ENCODE measurements at regions not wholly inside any gene's neighbourhood (a gene's known extent, or its start where the extent isn't known, plus 50 kb on each side); places are given as distances from the start of the nearest gene placed in this dataset.

GRCh38 chr12:126361804-126362203, 1296.6 kb downstream of the AACS start:
- no peak overlapping the region for H3K27ac Mint-ChIP-seq
- H3K9me3 ChIP-seq (ENCODE audit: low read depth): no peaks in the 10 kb centered on the region
- no peak overlapping the region for H2AFZ ChIP-seq (replicated peaks)
- TF ChIP-seq CTCF (IDR thresholded peaks at IDR 0.05) (no peak), EZH2 (IDR thresholded peaks at IDR 0.05) (no peak), EZH2phosphoT487 (IDR thresholded peaks at IDR 0.05) (no peak)
- peaks cover 3% of the 10 kb centered on the region for H3K4me1 Mint-ChIP-seq
- no peaks in the 10 kb centered on the region for H3K36me3 Mint-ChIP-seq
- H3F3A ChIP-seq (ENCODE audit: low read depth): no peaks in the 10 kb centered on the region
- H4K20me1 ChIP-seq (ENCODE audit: low read depth): no peaks in the 10 kb centered on the region
- DNase-seq (ENCODE audit: low spot score): no peak
- no peaks in the 10 kb centered on the region for H3K27me3 Mint-ChIP-seq (ENCODE audit: insufficient read depth, low read depth)
- H3K79me2 ChIP-seq (ENCODE audit: low read depth): no peaks in the 10 kb centered on the region
- no peak overlapping the region for H3K4me3 Mint-ChIP-seq
- no peaks in the 10 kb centered on the region for H3K27me3 ChIP-seq
- H3K36me3 ChIP-seq: no peaks in the 10 kb centered on the region
- peaks cover 2% of the 10 kb centered on the region for H3K9me3 Mint-ChIP-seq
- no peak overlapping the region for H3K4me2 ChIP-seq
- no peaks in the 10 kb centered on the region for H3K4me1 ChIP-seq
- H3K9ac ChIP-seq: no peak overlapping the region
- no peak overlapping the region for H3K27ac ChIP-seq
- H3K4me3 ChIP-seq: no peak overlapping the region

GRCh38 chr12:126362493-126362892, 1297.3 kb downstream of the AACS start:
- H3K4me1 ChIP-seq: no peaks in the 10 kb centered on the region
- no peaks in the 10 kb centered on the region for H3F3A ChIP-seq (ENCODE audit: low read depth)
- no peak overlapping the region for H3K4me2 ChIP-seq
- Mint-ChIP-seq H3K27me3 (ENCODE audit: insufficient read depth, low read depth) (peaks cover 2% of the 10 kb centered on the region), H3K27ac (no peak overlapping the region), H3K4me1 (peaks cover 3% of the 10 kb centered on the region), H3K4me3 (no peak overlapping the region), H3K9me3 (peaks cover 2% of the 10 kb centered on the region), H3K36me3 (no peaks in the 10 kb centered on the region)
- DNase-seq (ENCODE audit: low spot score): no peak
- no peak overlapping the region for H3K27ac ChIP-seq
- H3K4me3 ChIP-seq: no peak overlapping the region
- no peak overlapping the region for H3K9ac ChIP-seq
- no peaks in the 10 kb centered on the region for H3K36me3 ChIP-seq
- H3K9me3 ChIP-seq (ENCODE audit: low read depth): no peaks in the 10 kb centered on the region
- H4K20me1 ChIP-seq (ENCODE audit: low read depth): no peaks in the 10 kb centered on the region
- H2AFZ ChIP-seq (replicated peaks): no peak overlapping the region
- H3K27me3 ChIP-seq: no peaks in the 10 kb centered on the region
- H3K79me2 ChIP-seq (ENCODE audit: low read depth): no peaks in the 10 kb centered on the region
- TF ChIP-seq EZH2phosphoT487 (IDR thresholded peaks at IDR 0.05) (no peak), EZH2 (IDR thresholded peaks at IDR 0.05) (no peak), CTCF (IDR thresholded peaks at IDR 0.05) (no peak)

- Histone ChIP-seq H3K79me2 (ENCODE audit: low read depth) (no peaks in the 10 kb centered on the region), H3K27ac (no peak overlapping the region), H3K4me2 (no peak overlapping the region), H3K27me3 (no peaks in the 10 kb centered on the region), H3F3A (ENCODE audit: low read depth) (no peaks in the 10 kb centered on the region), H3K4me1 (no peaks in the 10 kb centered on the region), H2AFZ (replicated peaks) (peak overlapping the region; percentile 26), H3K36me3 (no peaks in the 10 kb centered on the region), H3K9ac (no peak overlapping the region), H3K4me3 (no peak overlapping the region), H3K9me3 (ENCODE audit: low read depth) (no peaks in the 10 kb centered on the region), H4K20me1 (ENCODE audit: low read depth) (no peaks in the 10 kb centered on the region)
- Mint-ChIP-seq H3K4me1 (peaks cover 3% of the 10 kb centered on the region), H3K27ac (no peak overlapping the region), H3K36me3 (no peaks in the 10 kb centered on the region), H3K4me3 (no peak overlapping the region), H3K9me3 (peaks cover 2% of the 10 kb centered on the region), H3K27me3 (ENCODE audit: insufficient read depth, low read depth) (peaks cover 2% of the 10 kb centered on the region)
- TF ChIP-seq EZH2 (IDR thresholded peaks at IDR 0.05) (no peak), CTCF (IDR thresholded peaks at IDR 0.05) (peak; percentile 51)
- peak; percentile 32 for DNase-seq (ENCODE audit: low spot score)
Observed at GRCh38 chr12:126362964-126363363, 1297.7 kb downstream of the AACS start.
